HCT116 (cell line): ENCODE measurements at regions not wholly inside any gene's neighbourhood (a gene's known extent, or its start where the extent isn't known, plus 50 kb on each side); places are given as distances from the start of the nearest gene placed in this dataset.

Source experiments
- ATAC-seq: fragments of 200-7000 bp; cut with Tn5 transposase; 2 replicates; pipeline ENCODE4 v1.9.1; 2020; ENCODE audit warnings: mild to moderate bottlenecking, moderate library complexity
- BruUV-seq: library from RNA; stranded (reverse); fragments of 400-500 nt; replicated peaks from 2 replicates; lab custom pipeline; 2021; lab: Mats Ljungman, UMichigan
- CTCF ChIA-PET: fragments of 300-600 bp; sonication (Branson Sonifier 250); formaldehyde crosslinking; loops from one replicate; lab custom pipeline; 2021; ENCODE audit warnings: antibody characterized with exemption; lab: Charles Lee
- POLR2A ChIA-PET: fragments of 300-600, 350-600 bp; sonication (Branson Sonifier 250); formaldehyde crosslinking; loops from one replicate; lab custom pipeline; 2021; ENCODE audit warnings: antibody characterized with exemption; lab: Charles Lee
- RAD21 ChIA-PET, 2 experiments: fragments of 300-600 bp; sonication (Branson Sonifier 250); formaldehyde crosslinking; loops; one replicate each; lab custom pipeline; 2023; ENCODE audit warnings: low total read pairs in 2 of 2; ENCODE audit not compliant: uncharacterized antibody in 2 of 2, unreplicated experiment in 2 of 2, low non-redundant PET in 1 of 2; lab: Charles Lee
- DNase-seq: peaks from one replicate; pipeline ENCODE4 v3.0.0-alpha.2; 2010; ENCODE audit warnings: low read depth, low spot score
- H2AFZ ChIP-seq: fragments of 200-600 bp; shearing (Covaris generic), sonication (generic); 2 replicates; pipeline ENCODE4 v1.6.1; 2017; ENCODE audit warnings: low read depth, mixed run types, mixed read lengths, antibody characterized with exemption, low read length; ENCODE audit not compliant: poor library complexity, severe bottlenecking
- H3K27ac ChIP-seq: 2 replicates; pipeline ENCODE4 v1.5.1; 2012; ENCODE audit warnings: low read depth, low read length
- H3K27me3 ChIP-seq: fragments of 200-600 bp; sonication (generic); 2 replicates; pipeline ENCODE4 v1.6.1; 2016; ENCODE audit warnings: mixed run types, low read length, mixed read lengths; ENCODE audit not compliant: insufficient read depth
- H3K36me3 ChIP-seq, 2 experiments: fragments of 200-500 bp in 1 of 2; fragments of 200-600 bp in 1 of 2; sonication (Bioruptor generic) in 1 of 2; sonication (generic) in 1 of 2; 2 replicates each; pipeline versions ENCODE4 v1.5.1 to v1.6.1; 2014 to 2016; ENCODE audit warnings: low read length in 2 of 2, inconsistent platforms in 1 of 2, mixed read lengths in 1 of 2, mixed run types in 1 of 2; ENCODE audit not compliant: insufficient read depth in 2 of 2, control insufficient read depth in 1 of 2
- H3K4me1 ChIP-seq, 2 experiments: fragments of 200-600 bp in 1 of 2; sonication (generic) in 1 of 2; 2 replicates each; pipeline versions ENCODE4 v1.5.1 to v1.6.1; 2012 to 2017; ENCODE audit warnings: low read length in 2 of 2, inconsistent platforms in 1 of 2, mild to moderate bottlenecking in 1 of 2, mixed read lengths in 1 of 2, mixed run types in 1 of 2, moderate library complexity in 1 of 2; ENCODE audit not compliant: insufficient read depth in 2 of 2, control insufficient read depth in 1 of 2
- H3K4me2 ChIP-seq: fragments of 200-600 bp; sonication (generic); 2 replicates; pipeline ENCODE4 v1.6.1; 2017; ENCODE audit warnings: mixed run types, low read length, mixed read lengths
- H3K4me3 ChIP-seq, 2 experiments: fragments of 200-600 bp in 1 of 2; sonication (generic) in 1 of 2; replicated peaks in 1 of 2; 2 replicates each; pipeline ENCODE4 v1.5.1; 2011 to 2016; ENCODE audit warnings: low read length in 2 of 2, control low read depth in 1 of 2, low read depth in 1 of 2, mild to moderate bottlenecking in 1 of 2, mixed read lengths in 1 of 2, mixed run types in 1 of 2
- H3K79me2 ChIP-seq: fragments of 200-600 bp; sonication (generic); 2 replicates; pipeline ENCODE4 v1.6.1; 2017; ENCODE audit warnings: mild to moderate bottlenecking, mixed run types, low read length, moderate library complexity, mixed read lengths; ENCODE audit not compliant: insufficient read depth
- H3K9ac ChIP-seq: fragments of 200-600 bp; sonication (generic); 2 replicates; pipeline ENCODE4 v1.6.1; 2016; ENCODE audit warnings: low read length, mixed read lengths
- H3K9me2 ChIP-seq: fragments of 200-600 bp; sonication (generic), shearing (Covaris generic); 2 replicates; pipeline ENCODE4 v1.6.1; 2017; ENCODE audit warnings: mixed run types, mild to moderate bottlenecking, moderate library complexity; ENCODE audit not compliant: insufficient read depth
- H3K9me3 ChIP-seq, 2 experiments: fragments of 200-500 bp in 1 of 2; fragments of 200-600 bp in 1 of 2; sonication (Bioruptor generic) in 1 of 2; sonication (generic) in 1 of 2; 2 replicates each; pipeline ENCODE4 v1.6.1; 2014 to 2017; ENCODE audit warnings: low read length in 2 of 2, mixed read lengths in 2 of 2, inconsistent platforms in 1 of 2, low read depth in 1 of 2, mild to moderate bottlenecking in 1 of 2, mixed run types in 1 of 2, moderate library complexity in 1 of 2; ENCODE audit not compliant: control insufficient read depth in 1 of 2, insufficient read depth in 1 of 2
- H4K20me1 ChIP-seq: fragments of 200-600 bp; sonication (generic), shearing (Covaris generic); 2 replicates; pipeline ENCODE4 v1.6.1; 2017; ENCODE audit warnings: mixed run types, mild to moderate bottlenecking, moderate library complexity; ENCODE audit not compliant: insufficient read depth
- ELF1 ChIP-seq: IDR thresholded peaks from 2 replicates; pipeline ENCODE4 v1.6.1; 2012; ENCODE audit warnings: low read depth, borderline replicate concordance
- EZH2 ChIP-seq: fragments of 200-600 bp; sonication (generic); IDR thresholded peaks from 2 replicates; pipeline ENCODE4 v1.6.1; 2017; ENCODE audit warnings: antibody characterized with exemption, mixed run types
- RAD21 ChIP-seq: IDR thresholded peaks from 2 replicates; pipeline ENCODE4 v1.6.1; 2012; ENCODE audit warnings: low read depth, mild to moderate bottlenecking
- SRF ChIP-seq: IDR thresholded peaks from 2 replicates; pipeline ENCODE4 v1.6.1; 2012; ENCODE audit warnings: low read depth
- TCF7L2 ChIP-seq: IDR thresholded peaks from 2 replicates; pipeline ENCODE4 v1.7.0; 2011; ENCODE audit warnings: borderline replicate concordance, inconsistent platforms; ENCODE audit not compliant: insufficient read depth, insufficient read length; ENCODE audit errors: extremely low read depth
- ZBTB33 ChIP-seq: IDR thresholded peaks from 2 replicates; pipeline ENCODE4 v1.6.1; 2011; ENCODE audit warnings: mild to moderate bottlenecking, low read length, moderate library complexity; ENCODE audit not compliant: insufficient replicate concordance; ENCODE audit errors: extremely low read depth
- ZFX ChIP-seq: fragments of 450-650 bp; IDR thresholded peaks from 2 replicates; pipeline ENCODE4 v1.6.1; 2017
- intact Hi-C: fragments of 100-400 bp; cut with micrococcal nuclease; formaldehyde crosslinking; loops from 2 replicates; pipeline ENCODE4 v1.10.0; 2022
- TF ChIP-seq, protein P1 (sequence below): IDR thresholded peaks from 2 replicates; pipeline ENCODE4 v1.6.1; 2012

DNA sequence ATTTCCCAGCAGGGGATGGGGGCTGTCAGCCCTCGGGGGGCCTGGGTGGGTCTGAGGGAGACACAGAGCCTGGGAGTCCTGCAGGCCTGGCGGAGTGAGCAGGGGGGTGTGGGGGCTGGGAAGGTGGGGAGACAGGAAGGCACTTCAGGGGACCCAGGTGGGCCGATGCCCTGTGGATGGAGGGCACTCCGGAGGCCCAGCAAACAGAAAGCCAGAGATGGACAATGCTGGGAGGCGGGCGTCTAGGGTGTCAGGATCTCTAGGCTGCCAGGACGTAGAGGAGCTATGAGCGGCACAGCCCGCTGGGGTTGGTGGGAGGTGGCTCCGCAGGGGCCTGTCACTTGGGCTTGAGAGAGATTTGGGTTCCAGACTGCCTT is 87.6 kb upstream of the COL5A1 start:
- ChIA-PET CTCF (no interaction called here), RAD21 (no interaction called here), POLR2A (no interaction called here)
- H3K36me3 ChIP-seq: no peaks in the 10 kb centered on the region
- H3K9me3 ChIP-seq: no peaks in the 10 kb centered on the region
- peaks cover 26% of the 10 kb centered on the region; the same call in 1 of the 2 replicates for H3K27me3 ChIP-seq
- H3K9me2 ChIP-seq: no peaks in the 10 kb centered on the region
- H3K9ac ChIP-seq: no peak overlapping the region
- H3K4me1 ChIP-seq: peaks cover 16 to 17% of the 10 kb centered on the region in 2 experiments
- no peaks in the 10 kb centered on the region for H4K20me1 ChIP-seq
- no peaks in the 10 kb centered on the region for H3K79me2 ChIP-seq
- no peak overlapping the region for H3K4me2 ChIP-seq
- DNase-seq: no peak
- H3K27ac ChIP-seq: no peak overlapping the region
- no peak overlapping the region for H2AFZ ChIP-seq
- no peak for TF ChIP-seq RAD21
- TF ChIP-seq, protein P1, sequence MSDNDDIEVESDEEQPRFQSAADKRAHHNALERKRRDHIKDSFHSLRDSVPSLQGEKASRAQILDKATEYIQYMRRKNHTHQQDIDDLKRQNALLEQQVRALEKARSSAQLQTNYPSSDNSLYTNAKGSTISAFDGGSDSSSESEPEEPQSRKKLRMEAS: no peak
- no peak for TF ChIP-seq TCF7L2
- TF ChIP-seq ELF1: no peak
- TF ChIP-seq EZH2: no peak
- no peak for TF ChIP-seq ZFX
- TF ChIP-seq SRF: no peak
- no peak for TF ChIP-seq ZBTB33
- TF ChIP-seq, all 23 proteins: peak for 0
- intact Hi-C loops: no loop called here
- no peak overlapping the region for H3K4me3 ChIP-seq
- no TSS peak for BruUV-seq
- ATAC-seq: no peak
